ENCODE measurements at regions not wholly inside any gene's neighbourhood (a gene's known extent, or its start where the extent isn't known, plus 50 kb on each side); places are given as distances from the start of the nearest gene placed in this dataset.
A peak's percentile ranks its signal among the peaks of the same experiment; 100 is the strongest.
"Not testable (repeated sequence)": the region's sequence is repeated elsewhere in the genome, so short reads cannot be mapped to it uniquely, and the experiment has no call there.

- no peak for DNase-seq (ENCODE audit: low read depth, low spot score)
Observed at GRCh38 chr20:55159230-55159629, 683.8 kb downstream of the DOK5 start.

GRCh38 chr20:55158446-55158845 lies 683.1 kb downstream of the DOK5 start:
- no peak overlapping the region for H3K4me3 ChIP-seq (ENCODE audit: low read length)
- DNase-seq (ENCODE audit: low read depth, low spot score) = no peak

More at GRCh38 chr20:55159230-55159629, 683.8 kb downstream of the DOK5 start:
- H3K4me3 ChIP-seq (ENCODE audit: low read length) = no peak overlapping the region

DNA sequence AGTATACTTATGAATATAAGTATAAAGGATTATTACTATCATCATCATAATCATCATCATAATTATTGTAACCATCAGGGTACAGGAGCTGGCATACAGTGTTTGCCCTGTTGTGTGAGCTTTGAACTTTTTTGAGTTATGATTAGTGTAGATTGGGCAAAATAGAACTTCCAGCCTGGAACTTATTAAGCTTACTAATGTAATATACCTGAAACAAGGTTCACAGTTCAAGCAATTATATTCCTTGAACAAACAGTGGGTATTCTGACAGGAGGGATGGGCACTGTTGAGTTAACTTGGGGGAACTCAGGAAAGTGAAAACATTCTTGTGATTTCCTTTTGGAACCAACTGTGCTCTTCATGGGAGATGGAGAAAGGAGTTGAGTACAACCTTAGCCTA lies 680.0 kb downstream of the DOK5 start:
- H3K4me3 ChIP-seq (ENCODE audit: low read length) = no peak overlapping the region
- no peak for DNase-seq (ENCODE audit: low read depth, low spot score)

GRCh38 chr20:55153001-55153645 lies 677.7 kb downstream of the DOK5 start:
- no peak overlapping the region for H3K4me3 ChIP-seq (ENCODE audit: low read length)
- no peak for DNase-seq (ENCODE audit: low read depth, low spot score)

DNA sequence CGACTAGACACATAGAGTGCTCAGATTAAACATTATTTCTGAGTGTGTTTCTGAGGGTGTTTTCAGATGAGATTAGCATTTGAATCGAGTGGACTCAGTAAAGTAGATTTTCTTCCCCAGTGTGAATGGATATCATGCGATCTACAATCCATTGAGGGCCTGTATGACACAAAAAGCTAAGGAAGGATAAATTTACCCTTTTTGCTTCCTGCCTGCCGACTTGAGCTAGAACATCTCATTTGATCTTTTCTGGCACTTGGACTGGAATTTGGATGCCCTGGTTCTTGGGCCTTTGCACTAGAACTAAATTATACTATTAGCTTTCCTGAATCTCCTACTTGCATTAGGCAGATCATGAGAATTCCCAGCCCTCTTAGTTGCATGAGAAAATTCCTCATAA lies 675.8 kb downstream of the DOK5 start:
- H3K4me3 ChIP-seq (ENCODE audit: low read length) = no peak overlapping the region
- DNase-seq (ENCODE audit: low read depth, low spot score) = no peak

DNA sequence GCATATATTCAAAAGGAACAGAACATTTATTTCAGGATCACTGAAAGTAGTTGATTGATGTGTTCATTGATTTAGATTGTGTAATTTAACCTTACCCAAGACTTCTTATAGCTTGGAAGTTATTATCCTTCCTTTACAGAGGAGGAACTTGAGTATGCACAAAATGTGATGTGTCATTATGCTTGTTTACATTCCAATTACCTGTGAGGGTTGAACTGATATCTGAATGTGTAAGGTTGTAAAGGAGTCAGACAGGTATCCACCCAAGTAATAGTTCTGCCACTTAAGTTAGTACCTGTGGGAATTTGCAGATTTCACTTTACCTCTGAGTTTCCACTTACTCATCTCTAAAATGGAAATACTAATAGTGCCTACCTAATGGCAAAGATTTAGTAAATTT lies 668.2 kb downstream of the DOK5 start:
- DNase-seq (ENCODE audit: low read depth, low spot score) = no peak
- H3K4me3 ChIP-seq (ENCODE audit: low read length) = no peak overlapping the region

- no peak for DNase-seq (ENCODE audit: low read depth, low spot score)
- H3K4me3 ChIP-seq (ENCODE audit: low read length) = no peak overlapping the region
Observed at GRCh38 chr20:55142932-55143331, 667.5 kb downstream of the DOK5 start.

DNA sequence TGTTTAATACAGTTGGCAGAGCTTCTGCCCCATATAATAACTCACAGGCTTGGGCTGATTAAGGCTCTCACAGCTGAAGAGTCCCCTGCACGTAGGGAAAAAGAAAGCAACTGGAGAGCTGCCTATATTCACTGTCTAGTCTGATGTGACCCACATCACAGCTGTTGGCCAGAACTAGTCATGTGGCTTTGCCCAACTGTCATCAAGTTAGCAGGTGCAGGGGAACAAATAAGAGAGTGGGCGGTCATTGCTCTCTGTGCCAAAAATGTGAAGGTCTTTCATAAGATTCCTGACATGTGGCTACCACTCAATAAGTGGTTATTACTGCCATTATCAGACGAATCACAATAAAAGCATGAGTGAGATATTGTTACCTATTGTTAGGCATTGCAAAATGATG lies 665.2 kb downstream of the DOK5 start:
- no peak for DNase-seq (ENCODE audit: low read depth, low spot score)
- H3K4me3 ChIP-seq (ENCODE audit: low read length) = no peak overlapping the region

DNA sequence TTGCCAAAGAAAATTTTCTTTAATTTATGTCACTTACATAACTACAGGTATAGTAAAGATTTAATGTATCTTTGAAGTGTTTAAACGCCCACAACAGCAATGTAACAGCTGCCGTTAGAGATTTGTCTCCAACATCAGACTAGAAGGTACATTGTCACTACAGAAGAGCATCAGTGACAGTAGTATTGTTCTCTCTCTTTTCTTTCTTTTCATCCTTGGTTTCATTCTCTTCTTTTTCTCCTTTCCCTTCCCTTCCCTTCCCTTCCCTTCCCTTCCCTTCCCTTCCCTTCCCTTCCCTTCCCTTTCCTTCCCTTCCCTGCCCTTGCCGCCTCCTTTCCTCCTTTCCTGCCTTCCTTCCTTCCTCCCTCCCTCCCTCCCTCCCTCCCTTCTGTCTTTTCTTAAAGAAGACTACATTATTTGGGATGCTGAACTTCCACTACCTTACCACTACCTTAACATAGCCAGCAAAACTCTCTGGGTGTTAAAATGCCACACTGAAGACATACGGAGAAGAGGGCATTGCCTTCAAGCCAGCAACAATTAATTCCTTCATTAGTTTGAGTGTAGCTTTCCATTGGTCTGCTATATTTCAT lies 663.9 kb downstream of the DOK5 start:
- H3K4me3 ChIP-seq (ENCODE audit: low read length) = no peak overlapping the region
- DNase-seq (ENCODE audit: low read depth, low spot score) = no peak

- no peak overlapping the region for H3K4me3 ChIP-seq (ENCODE audit: low read length)
- no peak for DNase-seq (ENCODE audit: low read depth, low spot score)
Observed at GRCh38 chr20:55135923-55136322, 660.5 kb downstream of the DOK5 start.

DNA sequence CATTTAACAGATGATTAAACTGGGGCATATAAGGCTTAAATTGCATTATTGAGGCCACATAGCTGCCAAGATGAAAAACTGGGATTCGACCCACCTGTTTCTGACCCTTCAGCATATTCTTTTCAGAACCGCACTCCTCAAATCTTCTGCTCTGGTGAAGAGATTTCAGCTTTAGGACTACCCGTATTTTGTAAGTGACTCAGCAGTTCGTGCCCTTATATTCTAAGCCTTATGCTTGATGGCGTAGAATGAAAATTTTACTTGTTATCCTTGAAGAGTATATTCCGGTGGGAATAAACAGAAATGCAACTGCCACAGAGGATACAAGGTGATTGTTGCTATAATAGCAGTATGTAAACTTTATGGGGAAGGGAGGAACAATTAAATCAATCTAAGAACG lies 657.1 kb downstream of the DOK5 start:
- H3K4me3 ChIP-seq (ENCODE audit: low read length) = no peak overlapping the region
- no peak for DNase-seq (ENCODE audit: low read depth, low spot score)

DNA sequence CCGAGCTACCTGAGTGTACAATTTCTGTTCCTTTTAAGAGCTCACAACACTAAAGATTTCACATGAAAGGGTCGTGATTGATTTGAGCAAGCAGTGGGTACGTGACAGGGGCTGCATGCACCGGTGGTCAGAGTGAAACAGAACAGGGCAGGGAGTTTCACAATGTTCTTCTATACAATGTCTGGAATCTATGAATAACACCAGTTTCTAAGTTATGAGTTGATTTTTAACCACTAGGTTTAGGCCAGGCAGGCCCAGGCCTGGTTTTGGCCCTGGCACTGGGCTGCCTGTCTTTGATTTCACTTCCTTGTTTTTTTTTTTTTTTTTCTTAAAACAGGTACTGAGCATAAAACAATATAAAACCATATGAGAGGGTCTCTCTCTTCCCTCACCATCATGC lies 642.2 kb downstream of the DOK5 start:
- H3K4me3 ChIP-seq (ENCODE audit: low read length); DNase-seq (ENCODE audit: low read depth, low spot score): not testable (repeated sequence)

DNA sequence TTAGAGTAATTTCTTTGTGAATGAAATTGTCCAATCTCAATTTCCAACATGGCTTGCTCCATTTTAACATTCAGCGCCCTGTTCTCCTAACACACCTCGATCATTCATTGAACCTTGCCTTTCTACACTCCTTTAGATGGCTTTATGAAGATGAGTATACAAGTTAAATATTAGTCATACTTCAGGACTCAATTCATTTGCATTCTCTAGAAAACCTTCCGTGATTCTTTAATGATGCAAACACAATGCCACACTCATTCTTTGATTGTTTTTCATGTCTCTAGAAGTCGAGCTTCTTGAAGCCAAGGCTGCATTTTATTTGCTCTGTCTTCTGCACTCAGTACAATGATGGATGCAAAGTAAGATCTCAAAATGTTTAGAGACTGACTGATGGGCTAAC lies 641.2 kb downstream of the DOK5 start:
- no peak overlapping the region for H3K4me3 ChIP-seq (ENCODE audit: low read length)
- no peak for DNase-seq (ENCODE audit: low read depth, low spot score)

- peak; percentile 10 for DNase-seq (ENCODE audit: low read depth, low spot score)
- no peak overlapping the region for H3K4me3 ChIP-seq (ENCODE audit: low read length)
Observed at GRCh38 chr20:55103188-55103587, 627.8 kb downstream of the DOK5 start.

DNA sequence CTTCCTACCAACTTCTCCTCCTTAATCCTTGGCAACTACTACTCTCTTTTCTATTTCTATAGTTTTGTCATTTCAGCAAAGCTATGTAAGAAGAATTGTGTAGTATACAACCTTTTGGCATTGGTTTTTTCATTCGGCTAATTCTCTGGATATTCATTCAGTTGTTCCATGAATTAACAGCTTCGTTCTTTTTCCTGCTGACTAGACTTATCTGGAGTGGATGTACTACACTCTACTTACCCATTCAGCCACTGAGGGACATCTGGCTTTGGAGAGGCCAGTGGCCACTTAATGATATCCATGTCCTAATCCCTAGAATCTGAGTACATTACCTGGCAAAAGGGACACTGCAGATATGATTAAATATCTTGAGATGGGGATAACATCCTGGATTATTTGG lies 623.9 kb downstream of the DOK5 start:
- no peak for DNase-seq (ENCODE audit: low read depth, low spot score)
- H3K4me3 ChIP-seq (ENCODE audit: low read length) = no peak overlapping the region

GRCh38 chr20:55097621-55098020 lies 622.2 kb downstream of the DOK5 start:
- DNase-seq (ENCODE audit: low read depth, low spot score) = no peak
- H3K4me3 ChIP-seq (ENCODE audit: low read length) = no peak overlapping the region

- DNase-seq (ENCODE audit: low read depth, low spot score) = no peak
- H3K4me3 ChIP-seq (ENCODE audit: low read length) = no peak overlapping the region
Observed at GRCh38 chr20:55095745-55096400, 620.5 kb downstream of the DOK5 start.

DNA sequence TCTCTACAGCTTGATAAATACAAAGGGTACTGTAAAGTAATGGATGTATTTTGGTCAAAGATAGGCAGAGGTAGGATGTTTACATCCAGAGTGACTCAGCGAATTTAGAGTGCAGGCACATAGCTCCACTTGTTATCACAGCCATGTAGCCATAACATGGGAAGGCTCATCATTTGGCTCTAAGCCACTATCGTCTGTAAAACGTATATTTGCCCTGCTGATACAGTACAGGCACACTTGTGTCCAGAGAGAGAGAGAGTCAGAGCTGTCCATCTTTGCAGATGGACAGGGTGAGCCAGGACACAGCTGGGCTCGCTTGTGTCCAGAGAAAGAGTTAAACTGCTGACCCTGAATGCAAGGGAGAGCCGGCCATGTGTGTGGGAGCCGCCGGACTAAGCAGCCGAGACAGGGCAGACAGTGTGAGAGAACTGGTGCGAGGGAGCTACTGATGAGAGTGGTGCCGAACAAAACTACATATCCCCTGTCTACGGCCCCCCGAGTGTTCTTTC lies 619.0 kb downstream of the DOK5 start:
- H3K4me3 ChIP-seq (ENCODE audit: low read length) = no peak overlapping the region
- DNase-seq (ENCODE audit: low read depth, low spot score) = no peak

GRCh38 chr20:55090286-55090685 lies 614.9 kb downstream of the DOK5 start:
- no peak for DNase-seq (ENCODE audit: low read depth, low spot score)
- H3K4me3 ChIP-seq (ENCODE audit: low read length) = no peak overlapping the region

DNA sequence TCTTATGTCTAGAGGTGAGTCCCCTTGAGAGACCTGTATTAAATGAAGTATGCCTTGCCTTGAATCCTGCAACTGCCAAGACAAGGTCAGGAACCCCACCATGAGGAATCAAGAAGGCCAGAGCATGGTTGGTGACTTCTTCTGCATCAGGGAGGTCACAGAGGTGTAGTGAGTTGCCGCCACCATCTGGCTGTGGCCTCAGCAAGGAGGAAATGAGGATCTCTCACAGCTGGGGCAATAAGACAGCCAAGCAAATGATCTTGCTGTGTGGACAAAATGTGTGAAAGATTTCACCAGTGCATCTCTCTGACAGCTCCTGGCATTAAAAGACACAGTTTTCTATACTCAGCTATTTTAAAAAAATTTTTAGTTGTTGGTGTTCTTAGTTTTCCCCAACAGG lies 611.0 kb downstream of the DOK5 start:
- no peak for DNase-seq (ENCODE audit: low read depth, low spot score)
- H3K4me3 ChIP-seq (ENCODE audit: low read length) = no peak overlapping the region

GRCh38 chr20:55079917-55080316 lies 604.5 kb downstream of the DOK5 start:
- no peak for DNase-seq (ENCODE audit: low read depth, low spot score)
- no peak overlapping the region for H3K4me3 ChIP-seq (ENCODE audit: low read length)

Measured in Jurkat, Clone E6-1 (cell line).